HG02763 (cell line): ENCODE measurements at regions not wholly inside any gene's neighbourhood (a gene's known extent, or its start where the extent isn't known, plus 50 kb on each side); places are given as distances from the start of the nearest gene placed in this dataset.

Experiments
- ATAC-seq: cut with Tn5 transposase; IDR thresholded peaks from one replicate; pipeline ENCODE4 v1.9.1; 2021; ENCODE audit warnings: mild to moderate bottlenecking, moderate library complexity; ENCODE audit not compliant: unreplicated experiment

DNA sequence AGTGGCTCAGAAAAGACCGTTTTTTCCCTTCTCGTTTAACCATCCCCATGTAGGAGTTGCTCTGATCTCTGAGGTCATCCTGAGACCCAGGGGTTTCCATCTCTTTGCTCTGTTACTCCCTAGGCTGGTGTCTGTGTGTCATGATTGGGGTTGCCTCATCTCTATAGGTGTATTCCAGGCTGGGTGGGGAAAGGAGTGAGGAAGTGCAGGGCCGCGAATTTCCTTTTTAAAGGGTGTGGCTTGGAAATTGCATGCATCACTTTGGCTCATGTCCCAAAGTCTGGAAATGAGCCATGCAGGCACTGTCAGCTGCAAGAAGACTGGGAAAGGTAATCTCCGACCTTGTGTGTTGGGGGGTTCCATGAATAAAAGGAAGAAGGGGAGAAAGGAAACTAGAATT is 201.9 kb downstream of the AACS start:
- no peak for ATAC-seq

DNA sequence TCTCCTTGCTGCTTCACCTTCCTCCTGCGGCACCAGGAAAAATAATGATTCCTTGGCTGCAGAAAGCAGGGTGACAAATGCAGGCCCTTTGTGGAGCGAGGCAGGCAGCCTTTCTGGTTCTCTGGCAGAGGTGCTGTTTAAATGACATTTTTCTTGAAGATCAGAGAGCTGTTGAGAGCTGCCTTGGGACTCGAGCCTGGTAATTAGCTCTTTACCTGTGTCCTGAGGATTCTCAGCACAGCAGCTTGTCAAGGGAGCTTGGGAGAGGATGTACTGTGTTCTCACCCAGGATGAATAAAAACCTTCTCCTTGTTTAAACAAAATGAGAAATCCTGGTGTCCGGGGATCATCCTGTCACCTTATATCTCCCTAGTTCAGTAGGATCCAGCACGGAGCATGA is 204.0 kb downstream of the AACS start:
- no peak for ATAC-seq

DNA sequence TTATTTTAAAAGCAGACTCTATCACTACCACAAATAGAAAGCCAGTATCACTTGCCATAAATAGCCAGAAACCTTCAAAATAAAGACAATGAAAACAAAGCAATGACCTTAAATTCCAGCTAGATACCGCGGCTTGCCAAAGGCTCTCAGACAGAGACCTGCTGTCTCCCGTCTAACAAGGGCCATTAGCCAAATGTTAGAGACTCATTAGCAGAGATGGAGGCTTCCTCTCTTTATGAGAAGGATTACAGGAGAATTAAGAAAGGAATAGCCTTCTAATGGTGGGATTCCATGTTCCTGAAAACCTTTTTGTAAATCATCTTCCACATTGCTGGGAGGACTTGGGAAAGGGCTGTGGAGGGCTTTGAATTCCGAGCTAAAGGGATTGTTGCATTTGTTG is 206.7 kb downstream of the AACS start:
- no peak for ATAC-seq

DNA sequence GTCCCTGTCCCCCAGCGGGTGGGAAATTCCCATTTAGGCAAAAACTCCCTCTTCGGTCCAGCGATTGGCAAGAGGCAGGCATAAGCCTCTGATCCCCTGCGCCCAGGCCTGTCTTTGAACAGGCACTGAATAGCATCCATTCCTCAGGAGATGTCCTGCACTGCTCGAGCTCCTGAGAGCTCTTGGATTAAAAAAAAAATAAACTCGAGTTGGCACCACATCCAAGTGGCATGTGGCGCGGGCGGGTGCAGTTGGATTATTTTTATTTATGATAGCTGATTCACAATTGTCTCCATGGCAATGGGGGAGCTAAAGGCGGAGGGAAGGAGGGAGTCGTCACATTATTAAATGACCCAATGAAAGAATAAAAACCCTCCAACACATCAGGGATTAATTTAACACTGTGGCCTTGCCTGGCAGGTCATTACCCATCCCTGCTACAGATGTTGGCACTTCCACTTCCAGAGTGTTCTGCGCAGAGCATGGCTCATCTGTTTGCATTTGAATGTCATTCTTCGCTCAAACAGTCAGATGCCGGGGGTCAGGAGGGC is 207.2 kb downstream of the AACS start:
- no peak for ATAC-seq

DNA sequence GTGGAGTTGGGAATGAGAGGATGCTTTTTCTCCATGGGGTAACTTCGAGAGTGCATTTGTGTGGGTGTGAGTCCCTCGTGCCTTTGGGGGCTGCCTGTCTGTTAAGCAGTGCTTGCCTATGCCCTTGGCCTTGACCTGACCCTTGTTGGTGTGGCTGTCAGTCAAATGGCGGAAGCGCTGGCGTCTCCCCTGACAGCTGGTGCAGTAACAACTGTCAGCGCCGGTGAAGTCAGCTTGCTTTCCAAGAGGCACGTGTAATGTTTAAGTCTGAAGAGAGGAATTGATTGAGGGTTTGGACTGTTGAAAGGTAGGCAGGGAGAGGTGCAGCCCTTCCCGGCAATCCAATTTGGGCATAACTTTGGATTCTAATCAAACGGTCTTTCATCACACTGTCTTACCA is 211.3 kb downstream of the AACS start:
- ATAC-seq = no peak

DNA sequence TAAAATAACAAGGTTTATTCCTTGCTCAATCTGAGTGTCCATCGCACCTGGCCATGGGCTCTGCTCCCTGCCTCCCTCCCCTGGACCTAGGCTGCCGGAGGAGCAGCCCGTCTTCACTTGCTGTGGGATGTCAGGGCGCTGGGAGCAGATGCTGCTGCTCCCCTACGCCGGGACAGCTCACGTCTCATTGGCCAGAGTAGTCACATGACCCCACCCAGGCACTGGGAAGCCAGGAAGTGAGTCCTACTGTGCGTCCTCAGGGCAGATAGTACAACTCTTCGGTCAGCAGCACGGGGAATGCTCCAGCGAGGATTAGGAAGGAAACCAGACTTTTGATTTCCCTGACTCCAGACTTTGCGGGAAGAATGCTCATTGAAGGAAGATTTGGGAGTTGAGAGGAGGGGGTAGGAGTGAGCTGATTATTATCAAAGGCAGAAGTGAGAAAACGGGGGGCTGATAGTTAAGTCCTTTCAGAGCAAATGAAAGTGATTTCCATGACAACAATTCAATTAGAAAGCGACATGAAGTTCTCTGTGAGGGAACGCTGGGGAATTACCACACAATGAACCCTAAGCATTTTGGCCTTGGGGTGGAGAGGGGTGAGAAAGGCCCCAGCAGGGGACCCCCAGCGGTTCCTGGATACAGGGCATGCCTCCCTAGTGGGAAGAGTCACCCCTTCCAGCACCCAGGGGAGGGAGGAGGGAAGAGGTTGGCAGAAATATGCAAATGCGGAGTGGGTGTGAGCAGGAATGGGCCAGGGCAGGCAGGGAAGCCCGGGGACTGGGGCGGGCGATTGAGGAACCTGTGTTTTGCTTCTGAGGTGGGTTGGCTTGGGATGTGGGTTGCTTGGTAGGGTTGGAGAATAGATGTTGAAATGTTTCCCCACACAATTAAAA is 215.5 kb downstream of the AACS start:
- no peak for ATAC-seq

DNA sequence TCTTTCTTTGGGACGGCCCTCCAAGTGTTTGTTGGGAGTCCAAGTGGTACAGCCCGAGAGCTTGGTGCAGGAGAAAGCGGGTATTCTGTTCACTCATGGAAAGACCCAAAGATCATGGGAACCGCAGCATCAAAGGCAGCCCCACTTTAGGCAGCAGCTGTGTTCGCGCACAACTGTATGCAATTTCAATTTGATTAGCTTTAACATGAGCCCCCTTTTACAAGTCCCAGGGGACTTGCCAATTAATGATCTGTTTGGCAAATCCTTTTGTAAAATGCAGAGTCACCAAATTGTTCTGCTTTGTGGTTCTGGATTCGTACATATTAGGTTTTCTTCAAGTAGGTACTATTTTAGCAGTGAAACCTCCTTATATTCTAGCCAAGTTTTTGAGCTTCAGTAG is 217.7 kb downstream of the AACS start:
- no peak for ATAC-seq

DNA sequence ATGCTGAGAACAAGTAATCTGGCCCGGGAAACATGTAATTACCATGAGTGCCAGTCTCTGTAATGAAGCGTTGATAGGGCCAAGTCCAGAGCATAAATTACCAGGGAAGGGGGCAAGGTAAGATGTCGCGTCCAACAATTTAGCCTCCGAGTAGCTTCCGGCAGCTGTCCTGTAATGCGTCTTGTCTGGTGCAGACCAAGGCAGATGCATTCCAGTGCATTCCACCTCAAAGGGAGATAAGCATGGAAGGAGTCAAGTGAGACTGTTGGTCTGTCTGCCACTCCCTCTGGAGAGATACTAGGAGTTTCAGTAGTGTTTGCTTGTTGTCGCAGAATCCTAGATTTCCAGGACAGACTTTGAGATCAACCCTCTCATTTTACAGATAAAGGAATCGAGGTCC is 218.3 kb downstream of the AACS start:
- no peak for ATAC-seq

DNA sequence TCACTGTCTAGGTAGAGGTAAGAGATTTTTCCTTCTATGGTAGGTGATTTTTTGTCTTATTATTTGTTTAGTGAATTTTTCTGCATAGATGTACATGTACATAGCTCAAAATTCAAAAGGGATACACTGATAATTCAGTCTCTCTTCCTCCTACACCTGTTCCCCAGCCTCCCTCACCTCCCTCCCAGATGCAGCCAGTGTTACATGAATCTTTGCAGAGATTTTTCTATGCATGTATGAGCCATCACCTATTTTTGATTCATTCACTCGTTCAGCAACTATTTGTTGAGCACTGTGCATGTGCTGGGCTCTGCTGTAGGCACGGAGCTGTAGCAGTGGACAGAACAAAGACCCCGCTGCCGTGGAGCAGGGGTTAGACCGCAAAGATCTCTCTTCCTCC is 218.9 kb downstream of the AACS start:
- ATAC-seq = no peak

DNA sequence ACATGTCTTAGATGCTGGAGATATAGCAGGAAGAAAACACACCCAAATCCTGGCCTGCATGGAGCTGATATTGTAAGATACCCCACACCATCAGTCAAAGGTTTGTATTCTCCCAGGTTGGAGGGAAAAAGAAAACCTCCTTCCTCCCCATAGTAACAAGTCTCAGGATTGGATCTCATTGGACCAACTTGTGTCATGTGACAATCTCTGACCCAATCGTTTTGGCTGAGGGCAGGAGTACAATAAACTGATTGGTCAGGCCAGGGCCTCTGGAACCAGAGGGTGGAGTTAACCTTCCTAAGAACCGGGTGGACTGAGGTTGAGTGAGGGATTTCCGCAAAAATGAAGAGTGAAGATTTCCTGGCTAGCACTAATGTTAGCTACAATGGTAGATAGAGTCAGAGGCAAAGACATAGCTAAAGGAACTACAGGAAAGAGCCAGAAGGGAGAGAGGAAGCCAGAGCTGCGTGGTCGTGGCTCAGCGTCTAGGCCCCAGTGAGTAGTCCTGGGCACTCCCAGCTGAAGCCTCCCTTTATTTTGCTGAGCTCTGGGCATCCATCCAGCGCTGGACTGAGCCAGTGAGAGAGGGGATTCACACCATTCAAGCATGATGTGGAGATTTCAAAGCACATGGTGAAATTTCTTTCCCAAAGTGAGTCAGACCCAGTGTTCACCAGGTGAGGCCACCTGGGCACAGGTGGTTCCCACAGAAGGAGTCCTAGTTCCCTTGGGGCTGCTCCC is 219.9 kb downstream of the AACS start:
- ATAC-seq = no peak

DNA sequence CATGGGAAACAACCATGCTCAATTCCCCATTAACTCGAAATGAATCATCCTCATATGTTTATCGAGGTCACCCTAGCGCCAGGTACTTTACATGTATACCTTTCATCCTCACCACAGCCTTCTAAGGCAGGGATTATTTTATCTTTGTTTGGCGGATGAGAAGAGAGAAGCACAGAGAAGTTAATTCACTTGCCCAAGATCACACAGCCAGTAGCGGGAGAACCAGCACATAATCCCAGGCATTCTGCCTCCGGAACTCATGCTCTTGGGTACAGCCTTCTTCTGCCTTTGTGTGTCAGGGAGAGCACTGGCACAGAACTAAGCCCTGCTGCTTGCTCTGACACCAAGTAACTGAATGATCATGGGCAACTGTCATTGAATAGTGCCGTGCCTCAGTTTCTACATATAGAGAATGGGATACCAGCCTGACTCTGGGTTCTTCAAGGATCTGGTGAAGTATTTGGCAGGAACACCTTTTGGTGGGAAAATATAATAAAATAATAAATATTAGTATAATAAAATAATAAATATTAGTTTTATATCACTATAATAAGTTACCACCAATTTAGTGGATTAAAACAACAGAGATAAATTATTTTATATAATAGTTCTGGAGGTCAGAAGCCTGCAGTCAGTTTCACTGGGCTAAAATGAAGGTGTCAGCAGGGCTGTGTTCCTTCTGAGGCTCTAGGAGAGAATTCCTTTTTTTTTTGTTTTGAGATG is 220.9 kb downstream of the AACS start:
- ATAC-seq = no peak

DNA sequence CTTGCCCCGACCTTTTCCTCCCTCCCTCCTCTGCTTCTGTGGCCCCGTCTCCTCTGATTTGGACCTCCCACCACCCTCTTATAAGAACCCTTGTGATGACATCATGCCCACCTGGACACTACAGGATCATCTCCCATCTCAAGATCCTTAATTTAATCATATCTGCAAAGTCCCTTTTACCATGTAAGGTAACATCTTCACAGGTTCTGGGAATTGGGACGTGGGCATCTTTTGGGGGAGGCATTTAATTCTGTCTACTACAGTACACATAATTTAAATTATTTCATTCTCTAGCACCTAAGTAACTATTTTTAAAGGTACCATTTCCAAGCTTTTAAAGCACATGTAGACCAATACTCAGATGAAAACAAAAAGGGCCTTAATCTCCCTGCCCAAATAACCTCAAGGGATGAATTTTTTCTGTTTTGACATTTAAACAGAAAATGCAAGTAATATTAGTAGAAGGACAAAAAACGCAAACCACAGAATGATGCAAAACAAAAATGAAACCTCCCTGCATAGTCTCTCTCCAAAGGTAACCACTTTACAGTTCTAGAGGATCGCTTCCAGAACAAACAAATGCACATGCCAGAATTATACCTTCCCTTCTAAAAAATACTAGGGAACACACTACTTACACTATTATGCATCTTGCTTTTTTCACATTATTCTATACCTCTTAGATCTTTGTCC is 222.1 kb downstream of the AACS start:
- no peak for ATAC-seq

DNA sequence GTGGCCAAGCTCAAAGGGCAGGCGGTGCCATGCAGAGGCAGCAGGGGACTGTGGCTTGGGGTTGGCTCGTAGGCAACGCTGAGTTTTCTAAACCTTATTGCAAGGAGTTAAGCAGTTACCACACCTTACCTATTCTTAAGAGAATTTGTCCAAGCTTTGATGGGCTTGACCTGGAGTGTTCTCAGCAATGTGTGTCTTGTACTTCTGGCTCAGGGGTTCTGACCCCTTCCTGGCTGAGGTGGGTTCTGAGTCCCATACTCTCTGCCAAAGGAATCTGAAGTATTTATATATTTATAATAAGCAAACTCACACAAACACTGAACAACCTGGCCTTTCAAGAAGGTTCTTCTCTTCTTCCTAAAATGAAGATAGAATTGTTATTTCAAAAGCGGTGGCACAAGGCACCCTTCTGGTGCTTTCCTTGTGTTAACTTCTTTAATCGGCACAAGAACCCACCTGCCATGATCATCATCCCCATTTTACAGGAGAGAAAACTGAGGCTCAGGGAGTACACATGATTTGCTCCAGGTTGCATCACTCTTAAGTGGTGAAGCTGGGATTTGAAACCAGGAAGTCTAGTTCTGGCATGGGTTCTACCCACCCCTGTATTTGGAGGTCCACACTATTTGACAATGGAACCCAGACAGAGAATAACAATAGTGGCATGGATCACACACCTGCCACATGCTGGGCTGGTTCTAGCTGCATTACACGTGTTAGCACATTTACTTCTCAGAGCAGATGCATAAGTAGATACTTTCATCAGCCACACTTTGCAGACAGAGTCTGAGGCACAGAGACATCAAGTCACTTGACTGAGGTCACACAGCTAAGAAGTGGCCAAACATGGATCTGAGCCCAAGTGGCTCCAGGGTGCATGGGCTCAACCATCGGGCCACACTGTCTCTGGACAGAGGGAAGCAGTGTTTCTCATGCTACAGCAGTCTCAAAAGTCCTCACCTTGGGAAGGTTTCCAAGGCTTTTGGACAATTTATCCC is 224.0 kb downstream of the AACS start:
- no peak for ATAC-seq

DNA sequence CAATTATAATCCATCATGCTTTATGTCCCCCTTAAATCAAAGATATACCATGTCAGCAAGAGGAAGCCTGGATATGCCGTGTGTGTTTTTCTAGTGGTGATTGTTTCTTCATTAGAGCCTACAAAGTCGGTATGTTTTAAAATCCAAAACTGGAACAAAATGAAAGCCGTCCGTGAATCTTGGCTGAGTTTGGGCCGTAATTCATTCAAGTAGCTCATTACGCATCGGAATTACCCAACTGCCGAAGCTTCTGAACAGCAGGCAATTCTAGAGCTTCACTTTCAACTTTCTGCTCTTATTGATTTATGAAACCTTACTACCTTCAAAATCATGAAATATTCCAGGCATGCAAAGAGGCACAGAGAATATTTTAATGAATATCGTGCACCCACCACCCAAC is 224.7 kb downstream of the AACS start:
- ATAC-seq = no peak

DNA sequence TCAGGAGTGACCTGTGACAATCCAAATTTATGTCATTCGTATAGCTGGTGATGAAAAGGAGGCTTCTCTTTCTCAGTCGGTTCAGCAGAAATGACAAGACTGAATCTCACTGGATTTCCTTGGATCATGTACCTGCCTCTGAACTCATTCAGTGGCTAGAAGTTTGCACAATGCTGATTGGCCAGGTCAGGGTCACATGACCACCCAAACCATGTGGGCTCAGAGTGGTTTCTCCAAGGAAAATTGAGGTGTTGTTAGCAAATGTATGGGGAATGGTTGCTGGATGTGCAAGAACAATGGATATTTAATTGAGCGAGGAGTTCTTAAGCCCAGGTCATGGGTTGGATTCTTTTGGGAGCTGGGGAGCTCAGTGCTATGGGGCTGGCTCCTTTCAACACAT is 227.5 kb downstream of the AACS start:
- no peak for ATAC-seq

DNA sequence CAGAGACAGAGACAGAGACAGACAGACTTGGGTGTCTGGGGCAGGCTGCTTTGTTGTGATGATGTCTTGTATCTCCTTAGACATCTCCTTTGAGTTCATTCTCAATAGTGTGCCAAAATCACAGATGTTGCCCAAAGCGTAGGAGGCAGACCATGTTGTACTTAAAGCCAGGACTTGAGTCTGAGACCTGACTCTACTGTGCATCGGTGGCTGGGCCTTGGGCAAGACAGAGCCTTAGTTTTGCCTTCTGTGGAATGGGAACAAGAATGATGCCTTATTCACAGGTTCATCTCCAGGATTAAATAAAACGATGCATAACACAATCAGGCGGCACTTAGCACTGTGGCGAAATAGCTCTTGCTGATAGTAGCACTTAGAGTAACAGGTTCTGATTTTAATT is 230.3 kb downstream of the AACS start:
- no peak for ATAC-seq

DNA sequence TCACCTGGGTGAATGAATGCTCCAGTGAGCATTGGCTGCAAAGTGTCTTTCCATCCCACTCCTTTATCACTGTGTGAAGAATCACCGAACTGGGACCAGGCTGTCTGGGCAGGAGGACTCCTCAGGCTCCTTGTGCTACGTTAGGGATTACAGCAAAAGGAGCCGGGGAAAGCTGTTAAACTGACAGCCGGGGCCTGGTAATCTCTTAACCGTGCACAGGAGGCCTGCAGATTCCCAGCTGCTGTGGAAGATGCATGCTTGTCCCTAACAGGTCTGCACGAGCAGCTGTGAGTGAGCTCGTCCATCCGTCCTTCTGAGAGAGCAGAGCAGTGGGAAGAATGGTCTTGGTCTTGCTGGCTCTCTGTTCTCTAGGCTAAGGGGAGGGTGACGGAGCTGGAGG is 231.5 kb downstream of the AACS start:
- no peak for ATAC-seq

DNA sequence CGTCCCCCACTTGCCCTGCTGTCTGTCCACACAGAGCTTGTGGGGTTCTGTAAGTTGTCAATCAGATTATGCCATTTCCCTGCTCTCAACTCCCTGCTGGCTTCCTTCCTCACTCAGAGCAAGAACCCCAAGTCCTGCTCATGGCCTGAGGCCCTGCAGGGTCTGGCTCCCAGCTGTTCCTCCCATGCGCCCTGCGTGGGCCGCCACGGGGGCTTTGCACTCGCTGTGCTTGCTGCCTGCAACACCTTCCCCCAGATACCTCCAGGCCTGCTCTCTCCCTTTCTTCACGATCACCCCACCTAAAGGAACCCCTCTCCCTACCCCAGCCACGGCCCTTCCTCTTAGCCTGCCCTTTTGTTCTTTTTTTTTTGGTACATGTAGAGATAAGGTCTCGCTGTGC is 234.6 kb downstream of the AACS start:
- no peak for ATAC-seq

DNA sequence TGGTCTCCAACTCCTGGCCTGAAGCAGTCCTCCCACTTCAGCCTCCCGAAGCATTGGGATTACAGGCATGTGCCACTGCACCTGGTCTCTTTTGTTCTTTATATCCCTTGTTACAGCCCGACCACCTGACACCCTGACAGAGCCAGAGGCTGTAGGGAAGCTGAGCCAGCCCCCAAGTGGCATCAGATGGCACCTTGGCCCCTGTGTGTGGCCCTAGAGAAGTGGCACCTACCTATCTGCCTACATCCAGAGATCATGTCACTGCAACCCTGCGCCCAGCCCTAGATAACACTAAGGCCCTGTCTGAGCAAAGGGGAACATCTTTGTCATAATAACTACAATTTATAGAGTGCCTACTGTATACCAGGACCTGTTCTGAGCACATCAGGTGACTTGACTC is 235.0 kb downstream of the AACS start:
- ATAC-seq = no peak

DNA sequence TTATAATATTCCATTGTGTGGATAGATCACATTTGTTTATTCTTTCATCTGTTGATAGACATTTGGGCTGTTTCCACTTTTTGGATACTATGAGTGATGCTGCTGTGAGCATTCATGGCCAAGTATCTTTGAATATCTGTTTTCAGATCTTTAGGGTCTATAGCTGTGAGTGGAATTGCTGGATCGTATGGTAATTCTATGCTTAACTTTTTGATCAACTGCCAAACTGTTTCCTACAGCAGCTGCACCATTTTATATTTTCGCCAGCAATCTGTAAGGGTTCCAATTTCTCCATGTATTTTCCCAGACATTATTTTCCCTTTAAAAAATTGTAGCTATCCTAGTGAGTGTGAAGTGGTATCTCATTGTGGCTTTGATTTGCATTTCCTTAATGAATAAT is 238.1 kb downstream of the AACS start:
- no peak for ATAC-seq
